ENCODE measurements at regions not wholly inside any gene's neighbourhood (a gene's known extent, or its start where the extent isn't known, plus 50 kb on each side); places are given as distances from the start of the nearest gene placed in this dataset.

DNA sequence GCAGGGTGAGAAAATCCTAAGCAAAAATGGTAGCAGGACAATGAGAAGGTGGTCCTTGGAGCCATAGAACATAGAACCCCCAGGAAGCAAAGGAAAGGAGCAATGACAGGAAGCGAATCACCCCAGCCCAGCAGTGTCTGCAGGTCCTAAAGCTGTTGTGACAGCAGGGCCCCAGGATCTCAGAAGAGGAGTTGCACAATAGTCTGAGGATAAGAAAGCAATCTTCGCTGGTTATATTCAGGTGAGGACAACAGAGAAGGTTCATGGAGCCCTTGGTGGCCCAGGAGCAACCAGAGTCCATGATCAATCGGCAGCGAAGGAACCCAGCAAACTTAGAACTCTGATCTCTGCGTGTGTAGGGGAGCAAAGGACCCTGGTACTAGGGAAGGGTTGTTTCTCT lies 234.8 kb upstream of the IRX2 start:
- no peak overlapping the region for H3K4me3 ChIP-seq
- no peaks in the 10 kb centered on the region for H3K4me1 ChIP-seq
- no peak for TF ChIP-seq POLR2A (IDR thresholded peaks at IDR 0.05)
- TF ChIP-seq, protein P1, sequence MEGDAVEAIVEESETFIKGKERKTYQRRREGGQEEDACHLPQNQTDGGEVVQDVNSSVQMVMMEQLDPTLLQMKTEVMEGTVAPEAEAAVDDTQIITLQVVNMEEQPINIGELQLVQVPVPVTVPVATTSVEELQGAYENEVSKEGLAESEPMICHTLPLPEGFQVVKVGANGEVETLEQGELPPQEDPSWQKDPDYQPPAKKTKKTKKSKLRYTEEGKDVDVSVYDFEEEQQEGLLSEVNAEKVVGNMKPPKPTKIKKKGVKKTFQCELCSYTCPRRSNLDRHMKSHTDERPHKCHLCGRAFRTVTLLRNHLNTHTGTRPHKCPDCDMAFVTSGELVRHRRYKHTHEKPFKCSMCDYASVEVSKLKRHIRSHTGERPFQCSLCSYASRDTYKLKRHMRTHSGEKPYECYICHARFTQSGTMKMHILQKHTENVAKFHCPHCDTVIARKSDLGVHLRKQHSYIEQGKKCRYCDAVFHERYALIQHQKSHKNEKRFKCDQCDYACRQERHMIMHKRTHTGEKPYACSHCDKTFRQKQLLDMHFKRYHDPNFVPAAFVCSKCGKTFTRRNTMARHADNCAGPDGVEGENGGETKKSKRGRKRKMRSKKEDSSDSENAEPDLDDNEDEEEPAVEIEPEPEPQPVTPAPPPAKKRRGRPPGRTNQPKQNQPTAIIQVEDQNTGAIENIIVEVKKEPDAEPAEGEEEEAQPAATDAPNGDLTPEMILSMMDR (IDR thresholded peaks at IDR 0.05), result no peak
- DNase-seq, result no peak
- no peak overlapping the region for H3K27ac ChIP-seq
- intact Hi-C loops (cut with DNase I; ENCODE audit: low total_unique reads), result no loop called here
- H3K27me3 ChIP-seq, result no peaks in the 10 kb centered on the region
- H3K36me3 ChIP-seq, result no peaks in the 10 kb centered on the region
- H3K9me3 ChIP-seq, result no peaks in the 10 kb centered on the region

DNA sequence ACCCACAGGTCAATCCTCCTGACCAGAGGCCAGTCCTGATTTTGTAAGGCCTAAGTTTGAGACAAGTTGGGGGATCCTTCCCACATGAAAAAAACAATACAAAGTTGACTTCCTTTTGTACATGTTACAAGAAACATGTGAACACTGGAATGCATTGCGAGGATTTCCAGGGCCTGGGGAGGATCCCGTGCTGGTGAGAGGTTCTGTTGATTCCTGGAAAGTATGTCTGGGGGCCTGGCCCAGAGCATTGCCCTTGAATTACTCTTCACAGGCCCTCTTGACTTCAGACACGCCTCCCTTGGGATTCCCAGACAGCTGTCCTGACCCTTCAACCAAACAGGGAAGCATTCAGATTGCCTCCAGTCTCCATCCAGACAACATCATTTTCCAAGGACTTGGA lies 234.2 kb upstream of the IRX2 start:
- no peaks in the 10 kb centered on the region for H3K27me3 ChIP-seq
- DNase-seq, result no peak
- TF ChIP-seq POLR2A (IDR thresholded peaks at IDR 0.05), result no peak
- no peaks in the 10 kb centered on the region for H3K36me3 ChIP-seq
- no peak overlapping the region for H3K4me3 ChIP-seq
- no peaks in the 10 kb centered on the region for H3K9me3 ChIP-seq
- H3K4me1 ChIP-seq, result no peaks in the 10 kb centered on the region
- intact Hi-C loops (cut with DNase I; ENCODE audit: low total_unique reads), result no loop called here
- no peak overlapping the region for H3K27ac ChIP-seq

DNA sequence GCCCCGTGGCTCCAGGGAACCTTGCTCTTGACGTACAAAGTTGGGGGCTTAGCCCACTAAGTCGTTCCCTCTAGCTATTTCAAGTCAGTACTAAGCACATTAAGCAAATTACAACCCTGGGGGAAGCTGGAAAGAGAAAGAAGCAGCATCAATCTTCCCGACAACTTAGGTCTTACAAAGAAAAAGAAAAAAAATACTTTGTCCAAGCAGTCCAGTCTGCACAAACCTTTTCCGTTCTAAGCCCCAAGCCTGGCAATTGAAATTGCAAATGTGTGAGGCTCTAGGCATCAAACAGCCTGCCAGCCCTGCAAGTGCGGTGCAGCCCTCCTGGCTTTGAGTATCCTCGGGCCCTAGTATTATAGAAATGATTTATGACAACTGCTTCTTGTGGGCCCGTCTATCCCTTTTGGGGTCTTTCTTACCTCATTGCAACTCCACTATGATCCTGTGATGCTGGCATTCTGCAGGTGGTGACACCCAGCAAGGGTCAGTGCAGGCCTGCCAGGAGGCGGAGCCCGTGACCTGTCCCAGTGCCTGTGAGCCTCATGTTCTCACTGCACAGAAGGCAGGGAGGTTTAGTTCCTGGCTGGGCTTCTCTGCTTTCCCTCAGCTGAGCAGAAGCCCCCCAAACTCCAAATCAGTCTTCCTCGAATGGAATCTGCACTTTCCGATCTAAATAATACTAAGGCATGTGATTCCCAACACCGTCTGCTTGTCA lies 232.3 kb upstream of the IRX2 start:
- Histone ChIP-seq H3K27ac (no peak overlapping the region), H3K27me3 (no peaks in the 10 kb centered on the region), H3K4me1 (no peaks in the 10 kb centered on the region), H3K4me3 (no peak overlapping the region), H3K9me3 (no peaks in the 10 kb centered on the region), H3K36me3 (no peaks in the 10 kb centered on the region)
- DNase-seq, result no peak
- intact Hi-C loops (cut with DNase I; ENCODE audit: low total_unique reads), result no loop called here
- TF ChIP-seq, protein P1 (IDR thresholded peaks at IDR 0.05), result no peak
- no peak for TF ChIP-seq POLR2A (IDR thresholded peaks at IDR 0.05)

DNA sequence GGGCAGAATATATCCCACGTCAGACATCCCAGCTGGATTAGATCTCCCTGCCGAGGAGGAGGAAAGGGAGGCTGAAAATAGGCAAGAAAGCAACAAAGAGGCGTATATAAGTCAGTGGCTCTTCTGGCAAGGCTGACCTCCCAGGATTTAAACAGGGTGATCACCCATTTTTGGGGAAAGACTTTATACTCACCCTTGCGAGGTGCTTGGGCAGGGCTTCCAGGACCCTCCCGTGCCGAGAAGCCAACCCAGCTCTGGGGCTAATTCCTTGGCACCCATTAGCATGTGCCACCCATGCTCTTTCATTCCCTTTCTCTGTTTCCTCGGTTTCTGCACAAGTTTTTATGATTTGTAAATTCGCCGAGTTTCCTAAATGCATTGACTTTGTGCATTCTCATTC lies 230.2 kb upstream of the IRX2 start:
- Histone ChIP-seq H3K36me3 (no peaks in the 10 kb centered on the region), H3K9me3 (no peaks in the 10 kb centered on the region), H3K4me1 (no peaks in the 10 kb centered on the region), H3K4me3 (no peak overlapping the region), H3K27ac (no peak overlapping the region), H3K27me3 (no peaks in the 10 kb centered on the region)
- TF ChIP-seq POLR2A (IDR thresholded peaks at IDR 0.05), result no peak
- TF ChIP-seq, protein P1 (IDR thresholded peaks at IDR 0.05), result no peak
- intact Hi-C loops (cut with DNase I; ENCODE audit: low total_unique reads), result no loop called here
- DNase-seq, result no peak

DNA sequence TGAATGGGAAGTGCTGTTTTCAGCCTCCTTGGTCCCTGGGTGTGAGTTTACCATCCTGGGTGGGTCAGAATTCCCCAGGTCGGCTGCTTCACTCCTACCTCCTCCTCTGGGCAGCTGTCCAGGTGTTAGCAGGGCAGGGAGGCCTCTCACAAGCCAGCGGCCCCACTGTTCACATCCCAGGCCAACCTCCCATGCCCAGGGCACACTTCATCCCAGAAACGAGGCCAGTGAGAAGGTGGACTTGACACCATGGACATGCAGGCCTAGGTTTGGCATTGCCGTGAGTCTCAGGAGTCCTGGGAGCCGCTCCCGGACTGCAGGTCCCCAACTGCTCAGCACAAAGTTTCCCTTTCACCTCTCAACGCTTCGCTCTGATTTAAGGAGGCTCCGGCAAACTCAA lies 229.6 kb upstream of the IRX2 start:
- H3K4me1 ChIP-seq, result no peaks in the 10 kb centered on the region
- no peak overlapping the region for H3K4me3 ChIP-seq
- no peak overlapping the region for H3K27ac ChIP-seq
- no peak for DNase-seq
- H3K9me3 ChIP-seq, result no peaks in the 10 kb centered on the region
- TF ChIP-seq, protein P1 (IDR thresholded peaks at IDR 0.05), result no peak
- TF ChIP-seq POLR2A (IDR thresholded peaks at IDR 0.05), result no peak
- intact Hi-C loops (cut with DNase I; ENCODE audit: low total_unique reads), result no loop called here
- H3K36me3 ChIP-seq, result no peaks in the 10 kb centered on the region
- H3K27me3 ChIP-seq, result no peaks in the 10 kb centered on the region

DNA sequence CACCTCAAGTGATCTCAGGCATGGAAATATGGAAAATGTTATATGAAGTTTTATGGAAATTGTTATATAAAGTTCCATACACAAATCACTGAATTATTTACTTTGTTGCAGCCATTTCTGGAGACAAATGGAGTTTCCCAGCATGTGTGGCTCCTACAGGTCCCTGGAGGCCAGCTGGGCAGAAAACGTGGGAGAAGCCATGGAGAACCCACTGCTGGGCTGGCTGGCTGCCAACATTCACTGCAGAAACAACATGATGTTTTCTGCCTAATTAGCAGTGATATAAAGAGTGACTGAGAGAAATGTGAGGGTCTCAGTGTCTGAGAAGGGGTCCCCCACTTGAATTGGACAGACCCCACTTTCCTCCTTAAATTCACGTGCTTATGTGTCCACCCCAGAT lies 208.8 kb upstream of the IRX2 start:
- DNase-seq, result no peak
- TF ChIP-seq, protein P1 (IDR thresholded peaks at IDR 0.05), result no peak
- TF ChIP-seq POLR2A (IDR thresholded peaks at IDR 0.05), result no peak
- H3K4me3 ChIP-seq, result no peak overlapping the region
- intact Hi-C loops (cut with DNase I; ENCODE audit: low total_unique reads), result no loop called here
- H3K27me3 ChIP-seq, result no peaks in the 10 kb centered on the region
- H3K9me3 ChIP-seq, result no peaks in the 10 kb centered on the region
- H3K4me1 ChIP-seq, result no peaks in the 10 kb centered on the region
- H3K27ac ChIP-seq, result no peak overlapping the region
- H3K36me3 ChIP-seq, result no peaks in the 10 kb centered on the region
